PC-3 (cell line): ENCODE measurements at regions not wholly inside any gene's neighbourhood (a gene's known extent, or its start where the extent isn't known, plus 50 kb on each side); places are given as distances from the start of the nearest gene placed in this dataset.
"Not testable (repeated sequence)": the region's sequence is repeated elsewhere in the genome, so short reads cannot be mapped to it uniquely, and the experiment has no call there.

Experiments used
- ATAC-seq: fragments of 200-7000 bp; cut with Tn5 transposase; 2 replicates; pipeline ENCODE4 v1.9.1; 2020; ENCODE audit warnings: mild to moderate bottlenecking, moderate library complexity
- BruUV-seq: library from RNA; stranded (reverse); fragments of 400-500 nt; replicated peaks from 2 replicates; lab custom pipeline; 2021; lab: Mats Ljungman, UMichigan
- CTCF ChIA-PET: fragments of 300-600 bp; sonication (Branson Sonifier 250); formaldehyde crosslinking; loops from one replicate; lab custom pipeline; 2022; ENCODE audit warnings: antibody characterized with exemption; lab: Charles Lee
- POLR2A ChIA-PET: fragments of 300-600 bp; sonication (Branson Sonifier 250); formaldehyde crosslinking; loops from one replicate; lab custom pipeline; 2022; ENCODE audit warnings: antibody characterized with exemption; ENCODE audit not compliant: unreplicated experiment; lab: Charles Lee
- DNase-seq: peaks from one replicate; pipeline ENCODE4 v3.0.0-alpha.2; 2015
- H2AFZ ChIP-seq: fragments of 300-600 bp; sonication (generic); 2 replicates; pipeline ENCODE4 v1.6.0; 2016; ENCODE audit warnings: antibody characterized with exemption, low read length
- H3F3A ChIP-seq: fragments of 300-600 bp; sonication (generic); one replicate; pipeline ENCODE4 v1.6.0; 2017; ENCODE audit warnings: antibody characterized with exemption, low read length, control low read depth, mild to moderate bottlenecking; ENCODE audit not compliant: unreplicated experiment
- H3K27ac ChIP-seq: fragments of 300-600 bp; sonication (generic); 2 replicates; pipeline ENCODE4 v1.5.1; 2016; ENCODE audit warnings: mild to moderate bottlenecking, low read length
- H3K27me3 ChIP-seq: fragments of 300-600 bp; sonication (generic); 2 replicates; pipeline ENCODE4 v1.6.1; 2016; ENCODE audit warnings: low read length, mixed read lengths
- H3K36me3 ChIP-seq: fragments of 300-600 bp; sonication (generic); 2 replicates; pipeline ENCODE4 v1.6.1; 2016; ENCODE audit warnings: low read depth, mixed run types, low read length, mixed read lengths
- H3K4me1 ChIP-seq: fragments of 300-600 bp; sonication (generic); 2 replicates; pipeline ENCODE4 v1.5.1; 2016; ENCODE audit warnings: low read length; ENCODE audit not compliant: insufficient read depth
- H3K4me2 ChIP-seq: fragments of 300-600 bp; sonication (generic); 2 replicates; pipeline ENCODE4 v1.6.0; 2016; ENCODE audit warnings: low read length
- H3K4me3 ChIP-seq: fragments of 300-600 bp; sonication (generic); 2 replicates; pipeline ENCODE4 v1.5.1; 2016; ENCODE audit warnings: mild to moderate bottlenecking, low read length, mixed read lengths
- H3K79me2 ChIP-seq: fragments of 300-600 bp; sonication (generic); 2 replicates; pipeline ENCODE4 v1.6.1; 2017; ENCODE audit warnings: low read length, mixed read lengths
- H3K9ac ChIP-seq: fragments of 300-600 bp; sonication (generic); 2 replicates; pipeline ENCODE4 v1.6.0; 2016; ENCODE audit warnings: mild to moderate bottlenecking, low read length
- H3K9me2 ChIP-seq: fragments of 300-600 bp; sonication (generic); replicated peaks from 2 replicates; pipeline ENCODE4 v1.6.1; 2016; ENCODE audit warnings: mixed run types, low read length, mixed read lengths
- H3K9me3 ChIP-seq: fragments of 300-600 bp; sonication (generic); 2 replicates; pipeline ENCODE4 v1.6.1; 2016; ENCODE audit warnings: low read length, mixed read lengths
- H4K20me1 ChIP-seq: fragments of 300-600 bp; sonication (generic); 2 replicates; pipeline ENCODE4 v1.6.1; 2016; ENCODE audit warnings: low read length, mixed read lengths
- EZH2 ChIP-seq: fragments of 300-600 bp; sonication (generic); IDR thresholded peaks from one replicate; pipeline ENCODE4 v1.6.1; 2017; ENCODE audit warnings: antibody characterized with exemption, mild to moderate bottlenecking, low read length; ENCODE audit not compliant: unreplicated experiment
- EZH2phosphoT487 ChIP-seq: fragments of 300-600 bp; sonication (generic); IDR thresholded peaks from 2 replicates; pipeline ENCODE4 v1.6.1; 2018; ENCODE audit warnings: mild to moderate bottlenecking, antibody characterized with exemption, low read length, borderline replicate concordance
- intact Hi-C: fragments of 100-400 bp; cut with micrococcal nuclease; formaldehyde crosslinking; loops from 2 replicates; pipeline ENCODE4 v1.9.0; 2023
- TF ChIP-seq, protein P1 (sequence below): fragments of 300-600 bp; sonication (generic); conservative IDR thresholded peaks from 2 replicates; pipeline ENCODE4 v1.5.1; 2017; ENCODE audit warnings: antibody characterized with exemption, low read depth, mild to moderate bottlenecking, low read length

DNA sequence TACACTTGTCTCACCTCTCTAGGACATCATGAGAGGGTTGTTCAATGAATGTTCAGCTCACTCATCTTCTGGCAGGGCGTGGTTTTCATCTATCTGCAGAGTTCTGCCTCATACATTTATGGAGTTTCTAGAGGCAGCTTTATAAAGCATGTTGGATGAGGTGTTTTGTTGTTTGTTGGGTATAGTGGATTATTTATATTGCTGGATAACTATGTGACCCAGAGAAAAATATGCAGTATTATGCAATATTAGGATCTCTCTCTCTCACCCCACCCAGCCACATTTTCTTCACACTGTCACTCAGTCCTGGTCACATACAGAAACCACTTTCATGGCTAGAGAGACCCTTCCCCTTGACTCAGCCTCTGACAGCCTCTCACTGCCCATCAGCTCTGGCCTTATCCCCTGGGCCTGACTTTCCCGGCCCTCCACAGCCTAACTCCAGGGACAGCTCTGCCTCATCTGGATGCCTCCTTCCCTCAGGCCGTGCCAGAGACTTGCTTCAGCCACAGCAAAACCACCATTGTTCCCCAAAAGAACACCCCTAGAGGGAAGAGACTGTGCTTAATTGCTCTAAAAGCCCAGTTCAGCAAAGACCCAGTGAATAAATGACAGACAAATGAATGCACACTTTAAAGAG is 260.3 kb downstream of the MYCN start:
- H3K36me3 ChIP-seq: no peaks in the 10 kb centered on the region
- DNase-seq (no peak), ATAC-seq (no peak)
- ChIA-PET CTCF (no interaction called here), POLR2A (no interaction called here)
- TF ChIP-seq EZH2phosphoT487: no peak
- TF ChIP-seq, protein P1, sequence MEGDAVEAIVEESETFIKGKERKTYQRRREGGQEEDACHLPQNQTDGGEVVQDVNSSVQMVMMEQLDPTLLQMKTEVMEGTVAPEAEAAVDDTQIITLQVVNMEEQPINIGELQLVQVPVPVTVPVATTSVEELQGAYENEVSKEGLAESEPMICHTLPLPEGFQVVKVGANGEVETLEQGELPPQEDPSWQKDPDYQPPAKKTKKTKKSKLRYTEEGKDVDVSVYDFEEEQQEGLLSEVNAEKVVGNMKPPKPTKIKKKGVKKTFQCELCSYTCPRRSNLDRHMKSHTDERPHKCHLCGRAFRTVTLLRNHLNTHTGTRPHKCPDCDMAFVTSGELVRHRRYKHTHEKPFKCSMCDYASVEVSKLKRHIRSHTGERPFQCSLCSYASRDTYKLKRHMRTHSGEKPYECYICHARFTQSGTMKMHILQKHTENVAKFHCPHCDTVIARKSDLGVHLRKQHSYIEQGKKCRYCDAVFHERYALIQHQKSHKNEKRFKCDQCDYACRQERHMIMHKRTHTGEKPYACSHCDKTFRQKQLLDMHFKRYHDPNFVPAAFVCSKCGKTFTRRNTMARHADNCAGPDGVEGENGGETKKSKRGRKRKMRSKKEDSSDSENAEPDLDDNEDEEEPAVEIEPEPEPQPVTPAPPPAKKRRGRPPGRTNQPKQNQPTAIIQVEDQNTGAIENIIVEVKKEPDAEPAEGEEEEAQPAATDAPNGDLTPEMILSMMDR: no peak
- TF ChIP-seq EZH2: no peak
- H3K9me2 ChIP-seq: no peaks in the 10 kb centered on the region
- no peak overlapping the region for H3K4me3 ChIP-seq
- no peak overlapping the region for H3K4me2 ChIP-seq
- no peak overlapping the region for H3K9ac ChIP-seq
- H3K9me3 ChIP-seq: 0 out of 2 replicates have a peak, but pooled peaks cover 5% of the 10 kb centered on the region
- no TSS peak for BruUV-seq
- H2AFZ ChIP-seq: no peak overlapping the region
- H4K20me1 ChIP-seq: no peaks in the 10 kb centered on the region
- no peaks in the 10 kb centered on the region for H3F3A ChIP-seq
- intact Hi-C loops: no loop called here
- no peaks in the 10 kb centered on the region for H3K4me1 ChIP-seq
- H3K79me2 ChIP-seq: no peaks in the 10 kb centered on the region
- no peaks in the 10 kb centered on the region for H3K27me3 ChIP-seq
- H3K27ac ChIP-seq: no peak overlapping the region

DNA sequence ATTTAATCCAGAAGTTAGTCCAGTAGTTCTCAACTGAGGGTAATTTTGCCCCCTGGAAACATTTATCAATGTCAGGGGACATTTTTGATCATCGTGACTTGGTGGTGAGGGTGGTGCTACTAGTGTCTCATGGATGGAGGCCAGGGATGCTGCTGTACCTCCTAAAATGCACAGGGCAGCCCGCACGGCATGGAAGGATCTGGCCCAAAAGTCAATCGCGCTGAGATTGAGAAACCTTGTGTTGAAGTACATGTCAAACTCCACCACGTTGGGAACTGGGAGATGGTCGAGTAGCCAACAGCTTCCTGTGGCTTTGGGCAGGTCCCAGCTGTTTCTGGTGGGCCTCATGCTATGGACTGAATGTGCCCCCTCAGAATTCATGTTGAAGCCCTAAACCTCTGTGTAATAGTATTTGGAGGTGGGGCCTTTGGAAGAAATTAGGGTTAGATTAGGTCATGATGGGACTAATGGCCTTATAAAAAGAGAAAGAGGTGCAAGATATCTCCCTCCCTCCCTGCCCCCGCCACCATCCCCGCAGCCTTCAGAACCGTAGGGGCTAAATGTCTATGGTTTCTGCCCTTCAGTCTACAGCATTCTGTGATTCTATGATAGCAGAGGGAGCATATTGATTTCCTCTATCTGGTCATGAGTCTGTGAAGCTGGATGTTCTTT is 259.7 kb downstream of the MYCN start:
- TF ChIP-seq EZH2 (no peak), EZH2phosphoT487 (no peak)
- TF ChIP-seq, protein P1: no peak
- Histone ChIP-seq H3K9ac (no peak overlapping the region), H3K27ac (no peak overlapping the region), H3K27me3 (no peaks in the 10 kb centered on the region), H3K4me1 (no peaks in the 10 kb centered on the region), H3K9me3 (0 out of 2 replicates have a peak, but pooled peaks cover 5% of the 10 kb centered on the region), H3K79me2 (no peaks in the 10 kb centered on the region), H3K36me3 (no peaks in the 10 kb centered on the region), H3K9me2 (no peaks in the 10 kb centered on the region), H4K20me1 (no peaks in the 10 kb centered on the region), H3F3A (no peaks in the 10 kb centered on the region), H2AFZ (no peak overlapping the region), H3K4me3 (no peak overlapping the region), H3K4me2 (no peak overlapping the region)
- no TSS peak for BruUV-seq
- intact Hi-C loops: no loop called here
- ChIA-PET POLR2A (no interaction called here), CTCF (no interaction called here)
- ATAC-seq (no peak), DNase-seq (no peak)

DNA sequence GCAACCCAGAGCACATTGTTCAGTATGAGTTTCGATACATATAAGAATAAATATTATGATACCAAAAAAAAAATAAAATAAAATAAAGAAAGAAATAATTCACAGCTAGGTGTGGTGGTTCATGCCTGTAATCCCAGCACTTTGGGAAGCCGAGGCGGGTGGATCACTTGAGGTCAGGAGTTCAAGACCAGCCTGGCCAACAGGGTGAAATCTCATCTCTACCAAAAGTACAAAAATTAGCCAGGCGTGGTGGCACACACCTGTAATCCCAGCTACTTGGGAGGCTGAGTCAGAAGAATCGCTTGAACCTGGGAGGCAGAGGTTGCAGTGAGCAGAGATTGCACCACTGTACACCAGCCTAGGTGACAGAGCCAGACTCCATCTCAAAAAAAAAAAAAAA is 258.9 kb downstream of the MYCN start:
- intact Hi-C loops, H3K36me3 ChIP-seq, H3K27ac ChIP-seq, H3K79me2 ChIP-seq, CTCF ChIA-PET, H3K9ac ChIP-seq, ATAC-seq, BruUV-seq, DNase-seq, H3K9me2 ChIP-seq, H3K9me3 ChIP-seq, H3K27me3 ChIP-seq, POLR2A ChIA-PET, H4K20me1 ChIP-seq, H3F3A ChIP-seq, H3K4me2 ChIP-seq, H2AFZ ChIP-seq, H3K4me3 ChIP-seq, H3K4me1 ChIP-seq: not testable (repeated sequence)
